Endothelial cell of umbilical vein (primary cell): ENCODE measurements at regions not wholly inside any gene's neighbourhood (a gene's known extent, or its start where the extent isn't known, plus 50 kb on each side); places are given as distances from the start of the nearest gene placed in this dataset.

Experiments
- BruUV-seq: library from RNA; stranded (reverse); fragments of 400-500 nt; replicated peaks from 2 replicates; lab custom pipeline; 2021; lab: Mats Ljungman, UMichigan
- CTCF ChIA-PET: fragments of 300-600, 350-600 bp; sonication (Branson Sonifier 250); formaldehyde crosslinking; loops from one replicate; lab custom pipeline; 2021; ENCODE audit warnings: antibody characterized with exemption, inconsistent platforms; lab: Charles Lee
- POLR2A ChIA-PET: fragments of 300-600, 350-600 bp; sonication (Branson Sonifier 250); formaldehyde crosslinking; loops from one replicate; lab custom pipeline; 2021; ENCODE audit warnings: antibody characterized with exemption, inconsistent platforms; lab: Charles Lee
- DNase-seq: peaks from one replicate; pipeline ENCODE4 v3.0.0-alpha.2; 2011; ENCODE audit warnings: low read depth, low spot score
- FAIRE-seq: peaks from 2 replicates; lab custom pipeline; 2011; peaks lifted over from hg19 to GRCh38; lab: Jason Lieb, UNC
- H2AFZ ChIP-seq: 2 replicates; pipeline ENCODE4 v1.6.0; 2012; ENCODE audit warnings: low read depth, low read length, control low read depth, inconsistent platforms
- H3K27ac ChIP-seq: 2 replicates; pipeline ENCODE4 v1.5.1; 2011; ENCODE audit warnings: low read depth, mild to moderate bottlenecking, control low read depth, low read length, moderate library complexity; ENCODE audit not compliant: insufficient read depth
- H3K27me3 ChIP-seq, 2 experiments: 2 replicates each; pipeline versions ENCODE4 v1.6.0 to v1.6.1; 2011; ENCODE audit warnings: low read length in 2 of 2, mixed read lengths in 1 of 2; ENCODE audit not compliant: control insufficient read depth in 2 of 2, insufficient read depth in 2 of 2
- H3K36me3 ChIP-seq, 2 experiments: 2 replicates in 1 of 2; 3 replicates in 1 of 2; pipeline ENCODE4 v1.5.1; 2011; ENCODE audit warnings: low read length in 2 of 2, mild to moderate bottlenecking in 1 of 2, moderate library complexity in 1 of 2; ENCODE audit not compliant: control insufficient read depth in 2 of 2, insufficient read depth in 2 of 2; ENCODE audit errors: extremely low read depth in 1 of 2
- H3K4me1 ChIP-seq: 3 replicates; pipeline ENCODE4 v1.5.1; 2011; ENCODE audit warnings: mild to moderate bottlenecking, low read length; ENCODE audit not compliant: control insufficient read depth, insufficient read depth; ENCODE audit errors: extremely low read depth
- H3K4me2 ChIP-seq: 2 replicates; pipeline ENCODE4 v1.6.1; 2011; ENCODE audit warnings: low read length, control low read depth, mixed read lengths; ENCODE audit not compliant: insufficient read depth
- H3K4me3 ChIP-seq, 3 experiments: fragments of 200-600 bp in 1 of 3; sonication (generic), shearing (Covaris generic) in 1 of 3; replicated peaks in 1 of 3; 2 replicates each; pipeline ENCODE4 v1.5.1; 2011 to 2016; ENCODE audit warnings: control low read depth in 3 of 3, low read length in 3 of 3, mild to moderate bottlenecking in 2 of 3, inconsistent platforms in 1 of 3, low read depth in 1 of 3, moderate library complexity in 1 of 3; ENCODE audit not compliant: insufficient read depth in 1 of 3
- H3K79me2 ChIP-seq: 2 replicates; pipeline ENCODE4 v1.6.0; 2012; ENCODE audit warnings: low read length, inconsistent platforms; ENCODE audit not compliant: control insufficient read depth, insufficient read depth
- H3K9ac ChIP-seq: replicated peaks from 2 replicates; pipeline ENCODE3; 2011; ENCODE audit warnings: low read length, control low read depth; ENCODE audit not compliant: insufficient read depth; ENCODE audit errors: extremely low read depth
- H3K9me1 ChIP-seq: replicated peaks from 3 replicates; pipeline ENCODE4 v1.6.0; 2011; ENCODE audit warnings: mild to moderate bottlenecking, low read length; ENCODE audit not compliant: control insufficient read depth, insufficient read depth; ENCODE audit errors: extremely low read depth
- H3K9me3 ChIP-seq: replicated peaks from 2 replicates; pipeline ENCODE4 v1.5.1; 2012; ENCODE audit warnings: low read length, inconsistent platforms; ENCODE audit not compliant: control insufficient read depth, insufficient read depth
- H4K20me1 ChIP-seq: replicated peaks from 2 replicates; pipeline ENCODE3; 2011; ENCODE audit warnings: mild to moderate bottlenecking, low read length; ENCODE audit not compliant: control insufficient read depth, insufficient read depth; ENCODE audit errors: extremely low read depth
- EZH2 ChIP-seq: IDR thresholded peaks from 2 replicates; pipeline ENCODE4 v1.6.1; 2012; ENCODE audit warnings: borderline replicate concordance, low read depth, mild to moderate bottlenecking, moderate library complexity, low read length, inconsistent platforms; ENCODE audit not compliant: severe bottlenecking
- FOS ChIP-seq: IDR thresholded peaks from 2 replicates; pipeline ENCODE4 v1.6.1; 2011; ENCODE audit warnings: mild to moderate bottlenecking, low read length, moderate library complexity, borderline replicate concordance; ENCODE audit not compliant: insufficient read depth
- GATA2 ChIP-seq: IDR thresholded peaks from 2 replicates; pipeline ENCODE4 v1.7.0; 2011; ENCODE audit warnings: low read depth, mild to moderate bottlenecking, moderate library complexity, mixed read lengths, low read length; ENCODE audit not compliant: insufficient read length, insufficient read depth
- JUN ChIP-seq: IDR thresholded peaks from 2 replicates; pipeline ENCODE4 v1.6.1; 2011; ENCODE audit warnings: borderline replicate concordance, low read depth; ENCODE audit not compliant: insufficient read length, insufficient read depth
- MYC ChIP-seq: IDR thresholded peaks from one replicate; pipeline ENCODE4 v1.6.1; 2011; ENCODE audit warnings: mild to moderate bottlenecking, low read depth, low read length
- POLR2A ChIP-seq: IDR thresholded peaks from 2 replicates; pipeline ENCODE4 v1.6.1; 2012; ENCODE audit warnings: low read depth, mild to moderate bottlenecking, control low read depth, low read length
- POLR2AphosphoS5 ChIP-seq: IDR thresholded peaks from 2 replicates; pipeline ENCODE4 v1.6.1; 2012; ENCODE audit warnings: low read depth, mild to moderate bottlenecking, control low read depth, low read length, moderate library complexity; ENCODE audit not compliant: insufficient read depth
- dilution Hi-C: fragments of 300-500 bp; cut with MboI; formaldehyde crosslinking; loops from one replicate; pipeline ENCODE4 v1.15.0; 2019; ENCODE audit warnings: low sequenced_read_pairs; ENCODE audit not compliant: extremely low pct_ligation_motif_present
- intact Hi-C: fragments of 100-400 bp; cut with micrococcal nuclease; formaldehyde crosslinking; loops from one replicate; pipeline ENCODE4 v1.10.0; 2022
- TF ChIP-seq, protein P1 (sequence below), 2 donors: IDR thresholded peaks; 1 replicate in 1 of 2; 2 replicates in 1 of 2; pipeline ENCODE4 v1.5.1; 2011; ENCODE audit warnings: low read length in 2 of 2, mild to moderate bottlenecking in 2 of 2, moderate library complexity in 2 of 2, control low read depth in 1 of 2, inconsistent platforms in 1 of 2, low read depth in 1 of 2; ENCODE audit not compliant: insufficient read depth in 1 of 2; ENCODE audit errors: extremely low read depth in 1 of 2
- TF ChIP-seq, protein P2 (sequence below): IDR thresholded peaks from 2 replicates; pipeline ENCODE4 v1.6.1; 2011; ENCODE audit not compliant: insufficient read depth, insufficient read length

DNA sequence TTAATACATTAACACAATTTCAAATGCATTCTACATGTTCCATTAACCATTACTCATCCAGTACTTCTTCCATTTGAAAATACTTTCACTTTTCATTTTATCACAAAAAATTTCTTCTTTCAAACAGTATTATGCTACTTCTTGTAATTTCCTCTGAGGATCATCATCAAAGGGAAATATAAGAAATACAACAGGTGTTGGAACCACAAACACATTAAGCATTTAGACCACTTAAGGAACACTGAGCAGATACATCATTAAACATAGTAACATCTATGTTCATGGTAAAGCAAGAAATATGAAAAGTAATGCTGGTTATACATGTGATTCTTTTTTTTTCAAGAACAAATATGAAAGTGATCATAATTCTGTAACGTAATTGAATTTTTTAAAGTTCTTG, 2207.0 kb downstream of the ARAP2 start:
- intact Hi-C loops (no loop called here), dilution Hi-C loops (no loop called here)
- Histone ChIP-seq H3K4me2 (no peak overlapping the region), H2AFZ (no peak overlapping the region), H3K27me3 (no peaks in the 10 kb centered on the region), H3K9me1 (no peaks in the 10 kb centered on the region), H3K79me2 (no peaks in the 10 kb centered on the region), H3K9ac (no peak overlapping the region), H3K27ac (no peak overlapping the region), H3K4me3 (no peak overlapping the region), H3K4me1 (no peaks in the 10 kb centered on the region), H4K20me1 (no peaks in the 10 kb centered on the region), H3K9me3 (no peaks in the 10 kb centered on the region), H3K36me3 (no peaks in the 10 kb centered on the region)
- BruUV-seq, result no TSS peak
- POLR2A ChIA-PET, result no interaction called here
- FAIRE-seq (no peak), DNase-seq (no peak)
- CTCF ChIA-PET, result no interaction called here
- TF ChIP-seq, protein P1, sequence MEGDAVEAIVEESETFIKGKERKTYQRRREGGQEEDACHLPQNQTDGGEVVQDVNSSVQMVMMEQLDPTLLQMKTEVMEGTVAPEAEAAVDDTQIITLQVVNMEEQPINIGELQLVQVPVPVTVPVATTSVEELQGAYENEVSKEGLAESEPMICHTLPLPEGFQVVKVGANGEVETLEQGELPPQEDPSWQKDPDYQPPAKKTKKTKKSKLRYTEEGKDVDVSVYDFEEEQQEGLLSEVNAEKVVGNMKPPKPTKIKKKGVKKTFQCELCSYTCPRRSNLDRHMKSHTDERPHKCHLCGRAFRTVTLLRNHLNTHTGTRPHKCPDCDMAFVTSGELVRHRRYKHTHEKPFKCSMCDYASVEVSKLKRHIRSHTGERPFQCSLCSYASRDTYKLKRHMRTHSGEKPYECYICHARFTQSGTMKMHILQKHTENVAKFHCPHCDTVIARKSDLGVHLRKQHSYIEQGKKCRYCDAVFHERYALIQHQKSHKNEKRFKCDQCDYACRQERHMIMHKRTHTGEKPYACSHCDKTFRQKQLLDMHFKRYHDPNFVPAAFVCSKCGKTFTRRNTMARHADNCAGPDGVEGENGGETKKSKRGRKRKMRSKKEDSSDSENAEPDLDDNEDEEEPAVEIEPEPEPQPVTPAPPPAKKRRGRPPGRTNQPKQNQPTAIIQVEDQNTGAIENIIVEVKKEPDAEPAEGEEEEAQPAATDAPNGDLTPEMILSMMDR (IDR thresholded peaks at IDR 0.05; ENCODE audit: extremely low read depth in 1 of 2, insufficient read depth in 1 of 2, low read depth in 1 of 2, low read length in 2 of 2), result no peak
- TF ChIP-seq POLR2A (no peak), EZH2 (no peak), GATA2 (no peak), FOS (no peak), MYC (no peak), POLR2AphosphoS5 (no peak), JUN (no peak)
- TF ChIP-seq, protein P2, sequence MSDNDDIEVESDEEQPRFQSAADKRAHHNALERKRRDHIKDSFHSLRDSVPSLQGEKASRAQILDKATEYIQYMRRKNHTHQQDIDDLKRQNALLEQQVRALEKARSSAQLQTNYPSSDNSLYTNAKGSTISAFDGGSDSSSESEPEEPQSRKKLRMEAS, result no peak
